ENCODE measurements at regions not wholly inside any gene's neighbourhood (a gene's known extent, or its start where the extent isn't known, plus 50 kb on each side); places are given as distances from the start of the nearest gene placed in this dataset.

DNA sequence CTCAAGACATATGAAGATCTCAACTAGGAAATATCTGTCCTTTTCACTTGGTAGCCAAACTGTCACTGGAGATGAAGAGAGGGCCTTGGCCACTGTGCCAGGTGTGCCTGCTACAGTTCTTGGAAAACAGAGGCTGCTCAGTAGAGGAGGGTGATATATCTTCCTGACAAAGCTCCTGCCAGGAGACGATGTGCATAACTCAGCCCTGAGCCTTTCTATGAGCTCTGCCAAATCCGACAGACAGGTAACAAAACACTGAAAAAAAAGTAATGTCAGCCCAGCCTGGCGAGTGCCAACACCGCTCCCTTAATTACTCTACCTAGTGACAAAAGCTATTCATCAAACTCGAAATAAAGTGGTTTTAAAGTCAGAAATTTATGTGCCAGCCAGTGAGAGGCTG, 123.2 kb downstream of the MFSD1 start:
- Histone ChIP-seq H3K79me2 (ENCODE audit: insufficient read depth, low read length) (no peaks in the 10 kb centered on the region), H3K27ac (ENCODE audit: low read depth, low read length) (no peak overlapping the region), H3K36me3 (ENCODE audit: insufficient read depth, low read length) (no peaks in the 10 kb centered on the region), H3K27me3 (ENCODE audit: insufficient read depth, low read length) (no peaks in the 10 kb centered on the region), H3K9me3 (ENCODE audit: low read depth, low read length) (no peaks in the 10 kb centered on the region), H3K4me1 (ENCODE audit: insufficient read depth, low read length) (no peaks in the 10 kb centered on the region), H3K4me3 (ENCODE audit: insufficient read depth, low read length) (no peak overlapping the region), H4K20me1 (ENCODE audit: insufficient read depth, low read length) (no peaks in the 10 kb centered on the region), H2AFZ (ENCODE audit: low read length) (no peak overlapping the region), H3K4me2 (ENCODE audit: insufficient read depth, low read length) (no peak overlapping the region)
- TF ChIP-seq, protein P1, sequence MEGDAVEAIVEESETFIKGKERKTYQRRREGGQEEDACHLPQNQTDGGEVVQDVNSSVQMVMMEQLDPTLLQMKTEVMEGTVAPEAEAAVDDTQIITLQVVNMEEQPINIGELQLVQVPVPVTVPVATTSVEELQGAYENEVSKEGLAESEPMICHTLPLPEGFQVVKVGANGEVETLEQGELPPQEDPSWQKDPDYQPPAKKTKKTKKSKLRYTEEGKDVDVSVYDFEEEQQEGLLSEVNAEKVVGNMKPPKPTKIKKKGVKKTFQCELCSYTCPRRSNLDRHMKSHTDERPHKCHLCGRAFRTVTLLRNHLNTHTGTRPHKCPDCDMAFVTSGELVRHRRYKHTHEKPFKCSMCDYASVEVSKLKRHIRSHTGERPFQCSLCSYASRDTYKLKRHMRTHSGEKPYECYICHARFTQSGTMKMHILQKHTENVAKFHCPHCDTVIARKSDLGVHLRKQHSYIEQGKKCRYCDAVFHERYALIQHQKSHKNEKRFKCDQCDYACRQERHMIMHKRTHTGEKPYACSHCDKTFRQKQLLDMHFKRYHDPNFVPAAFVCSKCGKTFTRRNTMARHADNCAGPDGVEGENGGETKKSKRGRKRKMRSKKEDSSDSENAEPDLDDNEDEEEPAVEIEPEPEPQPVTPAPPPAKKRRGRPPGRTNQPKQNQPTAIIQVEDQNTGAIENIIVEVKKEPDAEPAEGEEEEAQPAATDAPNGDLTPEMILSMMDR (IDR thresholded peaks at IDR 0.05; ENCODE audit: extremely low read depth, low read depth, low read length): no peak
- no peak for DNase-seq (ENCODE audit: insufficient read length, low spot score, missing footprints)

DNA sequence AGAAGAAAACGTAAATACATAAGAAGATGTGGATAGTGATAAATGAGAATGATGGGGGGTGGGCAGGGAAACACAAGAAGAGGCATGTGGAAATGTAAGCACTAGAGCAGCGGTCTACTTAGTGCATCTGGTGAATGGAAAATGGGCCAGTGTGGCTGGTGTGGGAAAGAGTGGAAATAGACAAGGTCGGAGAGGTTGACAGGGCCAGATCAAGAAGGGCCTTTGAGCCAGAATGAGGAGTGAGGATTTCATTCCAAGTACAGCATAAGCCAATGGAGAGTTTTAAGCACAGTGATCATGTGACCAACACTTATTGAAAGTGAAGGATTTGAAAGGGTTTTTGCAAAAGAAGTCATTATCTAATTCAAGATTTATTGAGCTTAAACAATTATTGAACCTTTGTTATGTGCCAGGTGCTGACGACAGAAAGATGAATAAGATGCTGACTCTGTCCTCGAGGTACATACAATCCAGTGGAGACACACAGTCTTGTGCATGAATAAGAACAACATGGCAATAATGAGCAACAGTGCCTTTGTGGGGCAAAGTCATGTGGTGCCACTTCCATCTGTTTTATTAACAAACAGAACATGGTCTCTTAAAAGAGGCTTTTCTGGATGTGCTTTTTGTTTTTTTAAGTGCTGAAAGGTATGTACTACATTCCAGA, 124.1 kb downstream of the MFSD1 start:
- H4K20me1 ChIP-seq (ENCODE audit: insufficient read depth, low read length): no peaks in the 10 kb centered on the region

DNA sequence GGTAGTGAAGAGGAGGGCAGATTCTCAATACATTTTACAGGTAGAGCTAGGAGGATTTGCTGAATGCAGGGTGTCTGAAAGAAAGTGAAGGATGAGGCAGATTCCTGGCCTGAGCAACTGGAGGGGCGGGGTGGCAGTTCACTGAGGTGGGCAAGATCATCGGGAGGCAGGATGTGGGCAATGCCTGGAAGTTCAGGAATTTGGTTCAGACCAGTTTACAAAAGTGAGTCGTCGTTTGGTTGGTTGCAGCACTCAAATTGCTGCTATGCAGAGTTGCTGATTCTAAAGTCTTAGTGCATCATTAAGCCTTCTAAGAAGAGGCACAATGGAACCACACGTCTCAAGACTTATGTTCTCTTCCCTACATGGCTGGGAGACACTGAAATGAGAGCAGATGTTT, 134.0 kb downstream of the MFSD1 start:
- no peak overlapping the region for H3K4me2 ChIP-seq (ENCODE audit: insufficient read depth, low read length)
- no peaks in the 10 kb centered on the region for H3K27me3 ChIP-seq (ENCODE audit: insufficient read depth, low read length)
- no peak overlapping the region for H2AFZ ChIP-seq (ENCODE audit: low read length)
- H3K4me1 ChIP-seq (ENCODE audit: insufficient read depth, low read length): no peaks in the 10 kb centered on the region
- no peaks in the 10 kb centered on the region for H3K9me3 ChIP-seq (ENCODE audit: low read depth, low read length)
- H3K36me3 ChIP-seq (ENCODE audit: insufficient read depth, low read length): no peaks in the 10 kb centered on the region
- no peak for DNase-seq (ENCODE audit: insufficient read length, low spot score, missing footprints)
- no peak overlapping the region for H3K4me3 ChIP-seq (ENCODE audit: insufficient read depth, low read length)
- H3K79me2 ChIP-seq (ENCODE audit: insufficient read depth, low read length): no peaks in the 10 kb centered on the region
- TF ChIP-seq, protein P1 (IDR thresholded peaks at IDR 0.05; ENCODE audit: extremely low read depth, low read depth, low read length): no peak
- H3K27ac ChIP-seq (ENCODE audit: low read depth, low read length): no peak overlapping the region
- H4K20me1 ChIP-seq (ENCODE audit: insufficient read depth, low read length): no peaks in the 10 kb centered on the region

More for the DNA sequence above, 124.1 kb downstream of the MFSD1 start:
- no peak for DNase-seq (ENCODE audit: insufficient read length, low spot score, missing footprints)
- Histone ChIP-seq H3K27me3 (ENCODE audit: insufficient read depth, low read length) (no peaks in the 10 kb centered on the region), H3K36me3 (ENCODE audit: insufficient read depth, low read length) (no peaks in the 10 kb centered on the region), H3K4me1 (ENCODE audit: insufficient read depth, low read length) (no peaks in the 10 kb centered on the region), H3K4me2 (ENCODE audit: insufficient read depth, low read length) (no peak overlapping the region), H3K4me3 (ENCODE audit: insufficient read depth, low read length) (no peak overlapping the region), H3K79me2 (ENCODE audit: insufficient read depth, low read length) (no peaks in the 10 kb centered on the region), H3K27ac (ENCODE audit: low read depth, low read length) (no peak overlapping the region), H2AFZ (ENCODE audit: low read length) (no peak overlapping the region), H3K9me3 (ENCODE audit: low read depth, low read length) (no peaks in the 10 kb centered on the region)
- TF ChIP-seq, protein P1 (IDR thresholded peaks at IDR 0.05; ENCODE audit: extremely low read depth, low read depth, low read length): no peak

DNA sequence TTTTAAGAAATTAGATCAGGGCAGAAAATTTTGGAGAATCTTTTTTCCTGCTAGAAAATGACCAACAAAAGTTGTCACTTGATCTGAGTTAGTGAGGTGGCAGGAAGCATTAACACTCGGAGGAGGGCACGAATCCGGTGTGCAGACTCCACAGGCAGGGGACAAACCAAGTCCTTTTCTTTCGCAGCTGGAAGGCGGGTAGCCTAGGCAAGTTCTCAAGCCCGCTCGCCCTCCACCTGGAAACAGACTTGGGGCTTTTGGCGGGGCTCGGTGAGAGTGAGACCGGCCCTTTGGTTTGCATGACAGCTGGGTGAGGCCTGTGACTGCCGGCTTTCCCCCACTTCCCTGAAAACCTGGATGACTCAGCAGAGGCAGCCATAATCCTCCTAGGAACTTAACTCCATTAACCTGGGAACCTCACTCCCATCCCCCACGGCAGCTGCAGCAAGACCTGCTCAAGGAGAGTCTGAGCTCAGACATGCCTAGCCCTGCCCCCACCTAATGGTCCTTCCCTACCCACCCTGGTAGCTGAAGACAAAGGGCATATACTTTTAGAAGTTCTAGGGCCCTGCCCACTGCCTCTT, 134.8 kb downstream of the MFSD1 start:
- H3K27ac ChIP-seq (ENCODE audit: low read depth, low read length): no peak overlapping the region
- no peaks in the 10 kb centered on the region for H3K4me1 ChIP-seq (ENCODE audit: insufficient read depth, low read length)
- H4K20me1 ChIP-seq (ENCODE audit: insufficient read depth, low read length): no peaks in the 10 kb centered on the region
- H3K9me3 ChIP-seq (ENCODE audit: low read depth, low read length): no peaks in the 10 kb centered on the region
- TF ChIP-seq, protein P1 (IDR thresholded peaks at IDR 0.05; ENCODE audit: extremely low read depth, low read depth, low read length): no peak
- H3K79me2 ChIP-seq (ENCODE audit: insufficient read depth, low read length): no peaks in the 10 kb centered on the region
- H3K4me3 ChIP-seq (ENCODE audit: insufficient read depth, low read length): no peak overlapping the region
- H3K36me3 ChIP-seq (ENCODE audit: insufficient read depth, low read length): no peaks in the 10 kb centered on the region
- no peak overlapping the region for H3K4me2 ChIP-seq (ENCODE audit: insufficient read depth, low read length)
- H3K27me3 ChIP-seq (ENCODE audit: insufficient read depth, low read length): no peaks in the 10 kb centered on the region
- H2AFZ ChIP-seq (ENCODE audit: low read length): no peak overlapping the region
- DNase-seq (ENCODE audit: insufficient read length, low spot score, missing footprints): no peak

Data from osteoblast (primary cell).